ENCODE measurements at regions not wholly inside any gene's neighbourhood (a gene's known extent, or its start where the extent isn't known, plus 50 kb on each side); places are given as distances from the start of the nearest gene placed in this dataset.

- Histone ChIP-seq H3K4me1 (ENCODE audit: insufficient read depth) (no peaks in the 10 kb centered on the region), H3K4me3 (no peak overlapping the region), H3K27ac (ENCODE audit: low read depth) (no peak overlapping the region), H3K36me3 (ENCODE audit: insufficient read depth) (no peaks in the 10 kb centered on the region), H4K20me1 (replicated peaks; ENCODE audit: insufficient read depth) (no peaks in the 10 kb centered on the region), H3F3A (replicated peaks; ENCODE audit: low read depth) (no peaks in the 10 kb centered on the region), H3K4me2 (no peak overlapping the region), H3K27me3 (ENCODE audit: insufficient read depth) (no peaks in the 10 kb centered on the region), H3K79me2 (replicated peaks; ENCODE audit: insufficient read depth) (no peaks in the 10 kb centered on the region), H3K9me2 (ENCODE audit: insufficient read depth) (peaks cover 10% of the 10 kb centered on the region), H2AFZ (peak overlapping the region; percentile 95)
- peak; percentile 92 for DNase-seq (ENCODE audit: low spot score)
- Mint-ChIP-seq H3K4me3 (no peak overlapping the region), H3K4me1 (no peaks in the 10 kb centered on the region), H3K9me3 (no peaks in the 10 kb centered on the region), H3K27me3 (ENCODE audit: insufficient read depth, low read depth, poor library complexity) (no peaks in the 10 kb centered on the region), H3K27ac (no peak overlapping the region), H3K36me3 (ENCODE audit: low read depth) (no peaks in the 10 kb centered on the region)
- peak; percentile 57 for ATAC-seq
- TF ChIP-seq CTCF (conservative IDR thresholded peaks at IDR 0.05; ENCODE audit: low read depth in 2 of 2) = peak; percentile 63 to 75
- TF ChIP-seq JUNB (IDR thresholded peaks at IDR 0.05; ENCODE audit: unreplicated experiment) = no peak
- TF ChIP-seq, protein P1, sequence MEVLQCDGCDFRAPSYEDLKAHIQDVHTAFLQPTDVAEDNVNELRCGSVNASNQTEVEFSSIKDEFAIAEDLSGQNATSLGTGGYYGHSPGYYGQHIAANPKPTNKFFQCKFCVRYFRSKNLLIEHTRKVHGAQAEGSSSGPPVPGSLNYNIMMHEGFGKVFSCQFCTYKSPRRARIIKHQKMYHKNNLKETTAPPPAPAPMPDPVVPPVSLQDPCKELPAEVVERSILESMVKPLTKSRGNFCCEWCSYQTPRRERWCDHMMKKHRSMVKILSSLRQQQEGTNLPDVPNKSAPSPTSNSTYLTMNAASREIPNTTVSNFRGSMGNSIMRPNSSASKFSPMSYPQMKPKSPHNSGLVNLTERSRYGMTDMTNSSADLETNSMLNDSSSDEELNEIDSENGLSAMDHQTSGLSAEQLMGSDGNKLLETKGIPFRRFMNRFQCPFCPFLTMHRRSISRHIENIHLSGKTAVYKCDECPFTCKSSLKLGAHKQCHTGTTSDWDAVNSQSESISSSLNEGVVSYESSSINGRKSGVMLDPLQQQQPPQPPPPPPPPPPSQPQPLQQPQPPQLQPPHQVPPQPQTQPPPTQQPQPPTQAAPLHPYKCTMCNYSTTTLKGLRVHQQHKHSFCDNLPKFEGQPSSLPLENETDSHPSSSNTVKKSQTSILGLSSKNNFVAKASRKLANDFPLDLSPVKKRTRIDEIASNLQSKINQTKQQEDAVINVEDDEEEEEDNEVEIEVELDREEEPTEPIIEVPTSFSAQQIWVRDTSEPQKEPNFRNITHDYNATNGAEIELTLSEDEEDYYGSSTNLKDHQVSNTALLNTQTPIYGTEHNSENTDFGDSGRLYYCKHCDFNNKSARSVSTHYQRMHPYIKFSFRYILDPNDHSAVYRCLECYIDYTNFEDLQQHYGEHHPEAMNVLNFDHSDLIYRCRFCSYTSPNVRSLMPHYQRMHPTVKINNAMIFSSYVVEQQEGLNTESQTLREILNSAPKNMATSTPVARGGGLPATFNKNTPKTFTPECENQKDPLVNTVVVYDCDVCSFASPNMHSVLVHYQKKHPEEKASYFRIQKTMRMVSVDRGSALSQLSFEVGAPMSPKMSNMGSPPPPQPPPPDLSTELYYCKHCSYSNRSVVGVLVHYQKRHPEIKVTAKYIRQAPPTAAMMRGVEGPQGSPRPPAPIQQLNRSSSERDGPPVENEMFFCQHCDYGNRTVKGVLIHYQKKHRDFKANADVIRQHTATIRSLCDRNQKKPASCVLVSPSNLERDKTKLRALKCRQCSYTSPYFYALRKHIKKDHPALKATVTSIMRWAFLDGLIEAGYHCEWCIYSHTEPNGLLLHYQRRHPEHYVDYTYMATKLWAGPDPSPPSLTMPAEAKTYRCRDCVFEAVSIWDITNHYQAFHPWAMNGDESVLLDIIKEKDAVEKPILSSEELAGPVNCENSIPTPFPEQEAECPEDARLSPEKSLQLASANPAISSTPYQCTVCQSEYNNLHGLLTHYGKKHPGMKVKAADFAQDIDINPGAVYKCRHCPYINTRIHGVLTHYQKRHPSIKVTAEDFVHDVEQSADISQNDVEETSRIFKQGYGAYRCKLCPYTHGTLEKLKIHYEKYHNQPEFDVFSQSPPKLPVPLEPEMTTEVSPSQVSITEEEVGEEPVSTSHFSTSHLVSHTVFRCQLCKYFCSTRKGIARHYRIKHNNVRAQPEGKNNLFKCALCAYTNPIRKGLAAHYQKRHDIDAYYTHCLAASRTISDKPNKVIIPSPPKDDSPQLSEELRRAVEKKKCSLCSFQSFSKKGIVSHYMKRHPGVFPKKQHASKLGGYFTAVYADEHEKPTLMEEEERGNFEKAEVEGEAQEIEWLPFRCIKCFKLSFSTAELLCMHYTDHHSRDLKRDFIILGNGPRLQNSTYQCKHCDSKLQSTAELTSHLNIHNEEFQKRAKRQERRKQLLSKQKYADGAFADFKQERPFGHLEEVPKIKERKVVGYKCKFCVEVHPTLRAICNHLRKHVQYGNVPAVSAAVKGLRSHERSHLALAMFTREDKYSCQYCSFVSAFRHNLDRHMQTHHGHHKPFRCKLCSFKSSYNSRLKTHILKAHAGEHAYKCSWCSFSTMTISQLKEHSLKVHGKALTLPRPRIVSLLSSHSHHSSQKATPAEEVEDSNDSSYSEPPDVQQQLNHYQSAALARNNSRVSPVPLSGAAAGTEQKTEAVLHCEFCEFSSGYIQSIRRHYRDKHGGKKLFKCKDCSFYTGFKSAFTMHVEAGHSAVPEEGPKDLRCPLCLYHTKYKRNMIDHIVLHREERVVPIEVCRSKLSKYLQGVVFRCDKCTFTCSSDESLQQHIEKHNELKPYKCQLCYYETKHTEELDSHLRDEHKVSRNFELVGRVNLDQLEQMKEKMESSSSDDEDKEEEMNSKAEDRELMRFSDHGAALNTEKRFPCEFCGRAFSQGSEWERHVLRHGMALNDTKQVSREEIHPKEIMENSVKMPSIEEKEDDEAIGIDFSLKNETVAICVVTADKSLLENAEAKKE (CRISPR knock-in tag; IDR thresholded peaks at IDR 0.05) = peak; percentile 48; the same call in 1 of the 2 replicates
Observed at GRCh38 chr12:93098077-93098476, 169.0 kb upstream of the EEA1 start.

DNA sequence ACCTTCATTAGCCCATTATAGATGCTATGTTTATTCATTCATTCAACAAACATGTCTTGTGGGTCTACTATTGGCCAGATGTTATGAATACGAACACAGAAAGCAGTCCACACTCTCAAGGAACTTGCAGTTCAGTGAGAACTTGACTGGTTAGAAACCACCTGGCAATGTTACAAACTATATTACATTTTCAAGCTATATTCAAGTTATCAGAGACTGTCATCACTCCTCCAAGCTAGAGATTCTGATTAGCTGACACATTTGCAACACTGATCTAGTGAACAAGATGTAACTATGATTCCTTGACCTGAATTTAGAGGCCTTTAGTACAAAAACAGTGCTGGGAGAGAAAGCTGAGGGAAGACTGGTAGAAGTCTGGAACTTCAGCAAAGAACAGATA is 170.7 kb upstream of the EEA1 start:
- H3K27me3 ChIP-seq (ENCODE audit: insufficient read depth) = no peaks in the 10 kb centered on the region
- H3K4me2 ChIP-seq = no peak overlapping the region
- no peak overlapping the region for H3K27ac Mint-ChIP-seq
- no peak overlapping the region for H3K27ac ChIP-seq (ENCODE audit: low read depth)
- no peaks in the 10 kb centered on the region for H3K4me1 ChIP-seq (ENCODE audit: insufficient read depth)
- H4K20me1 ChIP-seq (replicated peaks; ENCODE audit: insufficient read depth) = no peaks in the 10 kb centered on the region
- peaks cover 10% of the 10 kb centered on the region for H3K9me2 ChIP-seq (ENCODE audit: insufficient read depth)
- DNase-seq (ENCODE audit: low spot score) (no peak), ATAC-seq (no peak)
- no peaks in the 10 kb centered on the region for H3K27me3 Mint-ChIP-seq (ENCODE audit: insufficient read depth, low read depth, poor library complexity)
- peak overlapping the region; percentile 85; the same call in 1 of the 2 replicates for H2AFZ ChIP-seq
- H3K36me3 ChIP-seq (ENCODE audit: insufficient read depth) = no peaks in the 10 kb centered on the region
- no peaks in the 10 kb centered on the region for H3K79me2 ChIP-seq (replicated peaks; ENCODE audit: insufficient read depth)
- no peak overlapping the region for H3K4me3 Mint-ChIP-seq
- no peaks in the 10 kb centered on the region for H3K9me3 Mint-ChIP-seq
- no peaks in the 10 kb centered on the region for H3K36me3 Mint-ChIP-seq (ENCODE audit: low read depth)
- no peaks in the 10 kb centered on the region for H3F3A ChIP-seq (replicated peaks; ENCODE audit: low read depth)
- no peak overlapping the region for H3K4me3 ChIP-seq
- no peaks in the 10 kb centered on the region for H3K4me1 Mint-ChIP-seq
- no peak for TF ChIP-seq POLR2AphosphoS5 (IDR thresholded peaks at IDR 0.05; ENCODE audit: low read depth)
- TF ChIP-seq EZH2phosphoT487 (IDR thresholded peaks at IDR 0.05; ENCODE audit: unreplicated experiment) = no peak
- TF ChIP-seq REST (IDR thresholded peaks at IDR 0.05; ENCODE audit: unreplicated experiment) = no peak
- TF ChIP-seq STAT1 (IDR thresholded peaks at IDR 0.05; ENCODE audit: unreplicated experiment) = no peak
- TF ChIP-seq ZNF114 (CRISPR knock-in tag; IDR thresholded peaks at IDR 0.05) = no peak
- TF ChIP-seq NANOG (IDR thresholded peaks at IDR 0.05; ENCODE audit: borderline replicate concordance) = no peak
- TF ChIP-seq ZNF331 (CRISPR knock-in tag; IDR thresholded peaks at IDR 0.05; ENCODE audit: low read depth) = no peak
